GM23338 (cell line): ENCODE measurements at regions not wholly inside any gene's neighbourhood (a gene's known extent, or its start where the extent isn't known, plus 50 kb on each side); places are given as distances from the start of the nearest gene placed in this dataset.

Experiments used
- ATAC-seq: fragments of 200-7000 bp; cut with Tn5 transposase; 3 replicates; pipeline ENCODE4 v1.9.1; 2020
- DNase-seq: peaks from one replicate; pipeline ENCODE4 v3.0.0-alpha.2; 2015; ENCODE audit warnings: low spot score
- H2AFZ ChIP-seq: fragments of 200-600 bp; sonication (generic); 2 replicates; pipeline ENCODE4 v1.8.0; 2016; ENCODE audit warnings: antibody characterized with exemption, mild to moderate bottlenecking, moderate library complexity
- H3F3A ChIP-seq: fragments of 200-600 bp; sonication (generic); replicated peaks from 2 replicates; pipeline ENCODE4 v1.8.0; 2017; ENCODE audit warnings: antibody characterized with exemption, mixed run types, low read depth
- H3K27ac ChIP-seq: fragments of 200-600 bp; sonication (generic); 2 replicates; pipeline ENCODE4 v1.6.1; 2016; ENCODE audit warnings: low read depth
- H3K27me3 ChIP-seq: fragments of 200-600 bp; sonication (generic); 2 replicates; pipeline ENCODE4 v1.8.0; 2016; ENCODE audit warnings: mild to moderate bottlenecking, mixed run types, moderate library complexity; ENCODE audit not compliant: insufficient read depth
- H3K36me3 ChIP-seq: fragments of 200-600 bp; sonication (generic); 2 replicates; pipeline ENCODE4 v1.8.0; 2016; ENCODE audit warnings: mild to moderate bottlenecking; ENCODE audit not compliant: insufficient read depth
- H3K4me1 ChIP-seq: fragments of 200-600 bp; sonication (generic); 2 replicates; pipeline ENCODE4 v1.8.0; 2016; ENCODE audit warnings: mild to moderate bottlenecking, moderate library complexity; ENCODE audit not compliant: insufficient read depth
- H3K4me2 ChIP-seq: fragments of 200-600 bp; sonication (generic); 2 replicates; pipeline ENCODE4 v1.7.1; 2017; ENCODE audit warnings: mixed run types
- H3K4me3 ChIP-seq: fragments of 200-600 bp; sonication (generic); 2 replicates; pipeline ENCODE4 v1.6.1; 2016; ENCODE audit warnings: mixed run types
- H3K79me2 ChIP-seq: fragments of 200-600 bp; sonication (generic); replicated peaks from 2 replicates; pipeline ENCODE4 v1.8.0; 2017; ENCODE audit warnings: mild to moderate bottlenecking; ENCODE audit not compliant: insufficient read depth
- H3K9me2 ChIP-seq: fragments of 200-600 bp; sonication (generic); 2 replicates; pipeline ENCODE4 v1.8.0; 2017; ENCODE audit not compliant: insufficient read depth
- H4K20me1 ChIP-seq: fragments of 200-600 bp; sonication (generic); replicated peaks from 2 replicates; pipeline ENCODE4 v1.8.0; 2017; ENCODE audit warnings: mild to moderate bottlenecking; ENCODE audit not compliant: insufficient read depth
- H3K27ac Mint-ChIP-seq: 2 replicates; pipeline ENCODE4 v1.8.0; 2020; ENCODE audit warnings: inconsistent platforms, mild to moderate bottlenecking, moderate library complexity, mixed read lengths
- H3K27me3 Mint-ChIP-seq: 3 replicates; pipeline ENCODE4 v1.8.0; 2022; ENCODE audit warnings: low read depth, mild to moderate bottlenecking, moderate library complexity, mixed read lengths, inconsistent platforms; ENCODE audit not compliant: insufficient read depth, poor library complexity
- H3K36me3 Mint-ChIP-seq: 3 replicates; pipeline ENCODE4 v1.8.0; 2021; ENCODE audit warnings: low read depth, mild to moderate bottlenecking, inconsistent platforms, moderate library complexity, mixed read lengths
- H3K4me1 Mint-ChIP-seq: 3 replicates; pipeline ENCODE4 v1.8.0; 2020; ENCODE audit warnings: mild to moderate bottlenecking, inconsistent platforms, mixed read lengths
- H3K4me3 Mint-ChIP-seq: 3 replicates; pipeline ENCODE4 v1.8.0; 2021; ENCODE audit warnings: moderate library complexity, mild to moderate bottlenecking, inconsistent platforms, mixed read lengths
- H3K9me3 Mint-ChIP-seq: 3 replicates; pipeline ENCODE4 v1.8.0; 2020; ENCODE audit warnings: moderate library complexity, mild to moderate bottlenecking, inconsistent platforms, mixed read lengths
- CREB1 ChIP-seq: fragments of 250-450 bp; sonication (Bioruptor Pico); IDR thresholded peaks from 2 replicates; pipeline ENCODE4 v1.5.0; 2020; ENCODE audit warnings: low read depth, mild to moderate bottlenecking, moderate library complexity
- CTCF ChIP-seq, 2 experiments: fragments of 200-600 bp in 1 of 2; sonication (generic) in 1 of 2; conservative IDR thresholded peaks; 2 replicates each; pipeline versions ENCODE4 v1.5.1 to v1.6.1; 2016 to 2017; ENCODE audit warnings: antibody characterized with exemption in 2 of 2, low read depth in 2 of 2, mild to moderate bottlenecking in 2 of 2, moderate library complexity in 1 of 2
- ETS1 ChIP-seq: IDR thresholded peaks from 2 replicates; pipeline ENCODE4 v1.6.1; 2016; ENCODE audit warnings: antibody characterized with exemption
- EZH2 ChIP-seq: fragments of 200-600 bp; sonication (generic); IDR thresholded peaks from one replicate; pipeline ENCODE4 v1.8.0; 2017; ENCODE audit warnings: antibody characterized with exemption, mild to moderate bottlenecking, low read depth; ENCODE audit not compliant: unreplicated experiment
- EZH2phosphoT487 ChIP-seq: fragments of 200-600 bp; sonication (generic); IDR thresholded peaks from one replicate; pipeline ENCODE4 v1.8.1; 2018; ENCODE audit warnings: antibody characterized with exemption; ENCODE audit not compliant: unreplicated experiment
- JUNB ChIP-seq: IDR thresholded peaks from one replicate; pipeline ENCODE4 v1.6.1; 2016; ENCODE audit warnings: antibody characterized with exemption; ENCODE audit not compliant: unreplicated experiment
- NANOG ChIP-seq: IDR thresholded peaks from 2 replicates; pipeline ENCODE4 v1.6.1; 2016; ENCODE audit warnings: antibody characterized with exemption, borderline replicate concordance
- POLR2AphosphoS5 ChIP-seq: IDR thresholded peaks from 2 replicates; pipeline ENCODE4 v1.6.1; 2016; ENCODE audit warnings: antibody characterized with exemption, low read depth
- REST ChIP-seq: IDR thresholded peaks from one replicate; pipeline ENCODE4 v1.6.1; 2018; ENCODE audit warnings: antibody characterized with exemption; ENCODE audit not compliant: unreplicated experiment
- STAT1 ChIP-seq: IDR thresholded peaks from one replicate; pipeline ENCODE4 v1.6.1; 2016; ENCODE audit warnings: antibody characterized with exemption; ENCODE audit not compliant: unreplicated experiment
- ZNF114 ChIP-seq: fragments of 250-450 bp; sonication (Bioruptor Pico); IDR thresholded peaks from 2 replicates; pipeline ENCODE4 v1.5.0; 2020; ENCODE audit warnings: mild to moderate bottlenecking, moderate library complexity
- ZNF331 ChIP-seq: fragments of 250-450 bp; sonication (Bioruptor Pico); IDR thresholded peaks from 2 replicates; pipeline ENCODE4 v1.5.0; 2020; ENCODE audit warnings: low read depth, mild to moderate bottlenecking, moderate library complexity
- ZNF462 ChIP-seq: fragments of 250-450 bp; sonication (Bioruptor Pico); IDR thresholded peaks from 2 replicates; pipeline ENCODE4 v1.5.0; 2020; ENCODE audit warnings: mild to moderate bottlenecking, moderate library complexity

GRCh38 chr3:101954361-101954760 lies 105.0 kb downstream of the NFKBIZ start:
- Histone ChIP-seq H3K36me3 (no peaks in the 10 kb centered on the region), H3K27me3 (no peaks in the 10 kb centered on the region), H3K4me1 (no peaks in the 10 kb centered on the region), H3K9me2 (no peaks in the 10 kb centered on the region), H3K4me3 (no peak overlapping the region), H4K20me1 (no peaks in the 10 kb centered on the region), H2AFZ (no peak overlapping the region; the same call in 1 of the 2 replicates), H3K79me2 (no peaks in the 10 kb centered on the region), H3K4me2 (no peak overlapping the region), H3F3A (no peaks in the 10 kb centered on the region), H3K27ac (no peak overlapping the region)
- TF ChIP-seq EZH2phosphoT487 (no peak), CTCF (conservative IDR thresholded peaks at IDR 0.05; ENCODE audit: low read depth in 2 of 2) (no peak), ZNF331 (no peak), ETS1 (no peak), POLR2AphosphoS5 (no peak), JUNB (no peak), REST (no peak), ZNF462 (no peak), CREB1 (CRISPR knock-in tag) (no peak), EZH2 (no peak), STAT1 (no peak), NANOG (no peak), ZNF114 (CRISPR knock-in tag) (no peak)
- ATAC-seq (no peak), DNase-seq (no peak)
- no peaks in the 10 kb centered on the region for H3K36me3 Mint-ChIP-seq
- H3K27me3 Mint-ChIP-seq: peaks cover 1% of the 10 kb centered on the region
- H3K4me3 Mint-ChIP-seq: no peak overlapping the region
- H3K27ac Mint-ChIP-seq: no peak overlapping the region; the same call in 1 of the 2 replicates
- no peaks in the 10 kb centered on the region for H3K4me1 Mint-ChIP-seq
- H3K9me3 Mint-ChIP-seq: no peaks in the 10 kb centered on the region
